CD8-positive, alpha-beta memory T cell (primary cell): ENCODE measurements at regions not wholly inside any gene's neighbourhood (a gene's known extent, or its start where the extent isn't known, plus 50 kb on each side); places are given as distances from the start of the nearest gene placed in this dataset.

ENCODE experiments used
- CTCF ChIA-PET: fragments of 350-600 bp; sonication (Branson Sonifier 250); formaldehyde crosslinking; loops from one replicate; lab custom pipeline; 2021; ENCODE audit warnings: antibody characterized with exemption; lab: Charles Lee
- POLR2A ChIA-PET: fragments of 350-600 bp; sonication (Branson Sonifier 250); formaldehyde crosslinking; loops from one replicate; lab custom pipeline; 2021; ENCODE audit warnings: antibody characterized with exemption; lab: Charles Lee
- DNase-seq, 5 donors: peaks; one replicate each; pipeline versions ENCODE4 v3.0.0 to v3.0.0-alpha.2; 2020 to 2022; ENCODE audit warnings: mixed read lengths in 1 of 5
- H3K27ac ChIP-seq: one replicate; pipeline ENCODE4 v1.7.0; 2013; ENCODE audit warnings: low read depth, mild to moderate bottlenecking, low read length, moderate library complexity
- H3K27me3 ChIP-seq: 2 replicates; pipeline ENCODE4 v1.7.0; 2013; ENCODE audit warnings: low read length, mild to moderate bottlenecking; ENCODE audit not compliant: insufficient read depth, poor library complexity, severe bottlenecking
- H3K36me3 ChIP-seq: 2 replicates; pipeline ENCODE4 v1.7.0; 2013; ENCODE audit warnings: mild to moderate bottlenecking, low read length, moderate library complexity; ENCODE audit not compliant: insufficient read depth
- H3K4me1 ChIP-seq: 2 replicates; pipeline ENCODE4 v1.7.0; 2013; ENCODE audit warnings: mild to moderate bottlenecking, low read length, moderate library complexity; ENCODE audit not compliant: insufficient read depth
- H3K4me3 ChIP-seq: 2 replicates; pipeline ENCODE4 v1.7.0; 2013; ENCODE audit warnings: mild to moderate bottlenecking, low read length
- H3K9me3 ChIP-seq: 2 replicates; pipeline ENCODE4 v1.7.0; 2013; ENCODE audit warnings: mild to moderate bottlenecking, low read length
- H3K27ac Mint-ChIP-seq, 8 donors: one replicate each; pipeline ENCODE4 v1.8.0; 2020 to 2021; ENCODE audit warnings: mixed read lengths in 8 of 8, mild to moderate bottlenecking in 6 of 8, inconsistent platforms in 3 of 8, moderate library complexity in 3 of 8
- H3K27me3 Mint-ChIP-seq, 2 donors: one replicate each; pipeline ENCODE4 v1.8.0; 2020 to 2021; ENCODE audit warnings: mixed read lengths in 2 of 2, mild to moderate bottlenecking in 1 of 2, moderate library complexity in 1 of 2
- H3K36me3 Mint-ChIP-seq, 3 donors: one replicate each; pipeline ENCODE4 v1.8.0; 2020 to 2021; ENCODE audit warnings: mixed read lengths in 3 of 3, inconsistent platforms in 1 of 3, mild to moderate bottlenecking in 1 of 3
- H3K4me1 Mint-ChIP-seq, 3 donors: one replicate each; pipeline ENCODE4 v1.8.0; 2020 to 2021; ENCODE audit warnings: mixed read lengths in 3 of 3, inconsistent platforms in 1 of 3, mild to moderate bottlenecking in 1 of 3
- H3K4me3 Mint-ChIP-seq, 7 donors: one replicate each; pipeline ENCODE4 v1.8.0; 2020 to 2021; ENCODE audit warnings: mixed read lengths in 7 of 7, mild to moderate bottlenecking in 6 of 7, moderate library complexity in 4 of 7, inconsistent platforms in 2 of 7
- H3K9me3 Mint-ChIP-seq, 5 donors: one replicate each; pipeline ENCODE4 v1.8.0; 2020 to 2022; ENCODE audit warnings: mixed read lengths in 5 of 5, mild to moderate bottlenecking in 3 of 5, moderate library complexity in 2 of 5, inconsistent platforms in 1 of 5

DNA sequence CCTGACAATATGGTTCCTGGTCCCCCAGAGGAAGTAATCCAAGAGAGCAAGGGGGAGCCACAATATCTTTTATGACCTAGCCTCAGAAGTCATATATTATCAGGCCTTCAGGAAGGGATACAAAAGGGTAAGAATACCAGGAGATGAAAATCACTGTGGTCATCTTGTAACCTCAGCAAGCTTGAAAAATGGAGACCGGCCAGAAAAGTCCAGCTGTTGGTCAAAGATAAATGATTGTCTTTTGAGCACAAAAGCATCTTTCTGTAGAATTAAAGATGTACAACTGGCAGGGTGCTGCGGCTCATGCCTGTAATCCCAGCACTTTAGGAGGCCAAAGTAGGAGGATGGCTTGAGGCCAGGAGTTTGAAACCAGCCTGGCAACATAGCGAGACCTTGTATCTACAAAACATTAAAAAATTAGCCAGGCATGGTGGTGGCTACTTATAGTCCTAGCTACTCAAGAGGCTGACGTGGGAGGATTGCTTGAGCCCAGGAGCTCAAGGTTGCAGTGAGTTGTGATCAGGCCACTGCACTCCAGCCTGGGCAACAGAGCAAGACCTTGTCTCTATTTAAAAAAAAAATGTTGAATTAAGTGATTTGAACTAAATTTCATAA, 118.0 kb upstream of the MARCKS start:
- Histone ChIP-seq H3K4me1 (no peaks in the 10 kb centered on the region), H3K9me3 (no peaks in the 10 kb centered on the region), H3K36me3 (no peaks in the 10 kb centered on the region), H3K4me3 (no peak overlapping the region), H3K27me3 (no peaks in the 10 kb centered on the region), H3K27ac (no peak overlapping the region)
- Mint-ChIP-seq H3K4me1 (no peaks in the 10 kb centered on the region), H3K27ac (no peak overlapping the region), H3K9me3 (no peaks in the 10 kb centered on the region), H3K27me3 (peaks cover 0 to 3% of the 10 kb centered on the region in 2 donors), H3K4me3 (no peak overlapping the region), H3K36me3 (no peaks in the 10 kb centered on the region)
- no peak for DNase-seq
- POLR2A ChIA-PET, result no interaction called here
- CTCF ChIA-PET, result no interaction called here

DNA sequence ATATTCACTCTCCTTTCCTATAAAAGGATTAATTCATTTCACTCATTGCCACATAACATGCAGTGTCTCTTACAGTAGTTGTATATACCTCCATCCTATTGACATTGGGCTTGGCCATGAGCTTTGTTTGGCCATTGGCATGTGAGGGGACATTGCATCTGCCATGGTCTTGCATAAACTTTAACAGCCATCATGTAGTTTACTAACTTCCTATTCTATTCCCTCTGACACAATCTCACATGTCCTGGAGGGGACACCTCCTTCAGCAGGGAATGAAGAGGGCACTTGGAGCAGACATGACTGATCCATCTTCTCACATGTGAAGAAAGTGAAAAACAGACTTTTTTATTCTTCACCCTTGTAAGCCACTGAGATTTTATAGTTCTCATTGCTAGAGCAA, 115.5 kb upstream of the MARCKS start:
- no peaks in the 10 kb centered on the region for H3K27me3 ChIP-seq
- Mint-ChIP-seq H3K27me3 (peaks cover 0 to 3% of the 10 kb centered on the region in 2 donors), H3K4me1 (no peaks in the 10 kb centered on the region), H3K27ac (no peak overlapping the region), H3K36me3 (no peaks in the 10 kb centered on the region), H3K9me3 (no peaks in the 10 kb centered on the region), H3K4me3 (no peak overlapping the region)
- H3K36me3 ChIP-seq, result no peaks in the 10 kb centered on the region
- no peak overlapping the region for H3K27ac ChIP-seq
- no peaks in the 10 kb centered on the region for H3K9me3 ChIP-seq
- no peaks in the 10 kb centered on the region for H3K4me1 ChIP-seq
- no peak for DNase-seq
- no peak overlapping the region for H3K4me3 ChIP-seq
- ChIA-PET POLR2A (no interaction called here), CTCF (no interaction called here)

DNA sequence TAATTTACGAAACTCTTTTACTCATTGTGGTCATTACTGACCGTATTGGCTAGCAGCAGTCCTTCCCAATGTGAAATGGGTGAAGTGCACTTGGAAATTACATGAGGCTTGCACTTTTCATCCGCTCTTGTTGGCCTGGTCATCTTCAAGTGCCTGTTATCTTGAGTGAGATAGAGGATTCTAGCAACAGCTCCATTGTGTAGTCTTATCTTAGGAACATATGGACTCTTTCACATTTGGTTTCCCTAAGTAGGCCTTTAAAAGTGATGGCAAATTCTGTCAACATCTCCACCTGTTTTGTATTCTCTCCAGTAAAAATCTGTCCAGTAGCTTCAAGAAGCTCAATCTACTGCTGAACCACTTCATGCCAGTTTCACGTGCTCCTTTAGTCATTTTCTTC, 114.8 kb upstream of the MARCKS start:
- no peak overlapping the region for H3K27ac ChIP-seq
- H3K4me1 ChIP-seq, result no peaks in the 10 kb centered on the region
- H3K9me3 Mint-ChIP-seq, result no peaks in the 10 kb centered on the region
- POLR2A ChIA-PET, result no interaction called here
- peaks cover 0 to 3% of the 10 kb centered on the region in 2 donors for H3K27me3 Mint-ChIP-seq
- CTCF ChIA-PET, result no interaction called here
- H3K4me3 ChIP-seq, result no peak overlapping the region
- H3K4me3 Mint-ChIP-seq, result no peak overlapping the region
- no peaks in the 10 kb centered on the region for H3K27me3 ChIP-seq
- no peak for DNase-seq
- no peaks in the 10 kb centered on the region for H3K4me1 Mint-ChIP-seq
- H3K36me3 ChIP-seq, result no peaks in the 10 kb centered on the region
- no peaks in the 10 kb centered on the region for H3K36me3 Mint-ChIP-seq
- H3K9me3 ChIP-seq, result no peaks in the 10 kb centered on the region
- H3K27ac Mint-ChIP-seq, result no peak overlapping the region

DNA sequence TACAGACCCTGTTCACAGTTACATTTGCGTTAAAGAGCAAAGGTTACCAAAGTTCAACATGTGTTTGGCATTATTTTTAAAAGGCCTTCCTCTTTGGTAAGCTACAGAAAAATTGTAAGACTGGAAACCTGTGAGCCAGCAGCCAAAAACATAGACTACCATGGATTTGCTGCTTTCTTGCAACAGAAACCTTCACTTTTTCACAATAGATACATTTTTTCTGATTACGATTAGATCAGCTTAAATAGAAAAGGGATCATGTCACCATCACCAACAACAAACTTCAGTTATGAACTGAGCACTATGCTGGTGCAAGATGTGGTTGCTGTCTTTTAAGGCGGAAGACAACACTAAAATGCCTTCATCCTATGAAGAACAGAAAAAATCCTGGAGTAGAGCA, 112.3 kb upstream of the MARCKS start:
- Mint-ChIP-seq H3K4me3 (no peak overlapping the region), H3K4me1 (no peaks in the 10 kb centered on the region), H3K27me3 (peaks cover 0 to 4% of the 10 kb centered on the region in 2 donors), H3K36me3 (no peaks in the 10 kb centered on the region), H3K9me3 (peaks cover 0 to 2% (median 0%) of the 10 kb centered on the region in 5 donors), H3K27ac (no peak overlapping the region)
- no peak overlapping the region for H3K4me3 ChIP-seq
- ChIA-PET POLR2A (no interaction called here), CTCF (no interaction called here)
- H3K27ac ChIP-seq, result no peak overlapping the region
- no peaks in the 10 kb centered on the region for H3K27me3 ChIP-seq
- no peak for DNase-seq
- H3K9me3 ChIP-seq, result no peaks in the 10 kb centered on the region
- H3K4me1 ChIP-seq, result no peaks in the 10 kb centered on the region
- H3K36me3 ChIP-seq, result no peaks in the 10 kb centered on the region

DNA sequence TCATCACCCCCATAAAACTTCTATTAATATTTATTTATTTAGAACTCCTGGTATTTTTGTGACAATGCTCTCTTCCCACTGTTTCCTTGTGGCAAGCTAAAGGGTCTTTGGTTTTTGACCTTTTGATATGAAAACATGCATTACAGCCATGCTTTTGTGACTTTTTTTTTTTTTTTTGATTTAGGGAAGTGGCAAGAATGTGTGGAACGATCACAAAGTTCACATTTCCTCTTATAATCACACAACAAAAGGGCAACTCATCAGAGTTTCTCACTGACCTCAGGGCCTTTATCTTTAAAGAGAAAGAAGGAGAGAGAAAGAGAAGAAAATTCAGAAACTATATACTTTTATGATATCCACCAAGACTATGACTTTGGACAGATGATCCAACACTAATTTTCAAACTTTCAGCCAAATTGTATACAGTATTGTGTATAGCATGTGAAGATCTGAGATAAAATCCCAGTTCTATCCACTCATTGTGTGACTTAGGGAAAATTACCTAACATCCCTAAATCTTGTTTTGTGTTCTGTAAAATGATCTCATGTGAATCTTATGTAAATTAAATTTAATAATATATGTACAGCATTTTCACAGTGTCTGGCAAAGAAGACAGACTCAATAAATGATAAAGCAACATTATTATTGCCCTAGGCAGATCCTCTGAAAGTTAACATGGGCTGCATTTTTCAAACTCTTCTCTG, 106.8 kb upstream of the MARCKS start:
- H3K9me3 Mint-ChIP-seq, result peaks cover 0 to 3% (median 0%) of the 10 kb centered on the region in 5 donors
- H3K36me3 Mint-ChIP-seq, result no peaks in the 10 kb centered on the region
- POLR2A ChIA-PET, result no interaction called here
- Histone ChIP-seq H3K9me3 (no peaks in the 10 kb centered on the region), H3K4me1 (no peaks in the 10 kb centered on the region), H3K4me3 (no peak overlapping the region), H3K27me3 (no peaks in the 10 kb centered on the region), H3K27ac (no peak overlapping the region), H3K36me3 (no peaks in the 10 kb centered on the region)
- DNase-seq, result no peak
- H3K4me3 Mint-ChIP-seq, result no peak overlapping the region
- H3K27me3 Mint-ChIP-seq, result peaks cover 0 to 4% of the 10 kb centered on the region in 2 donors
- H3K27ac Mint-ChIP-seq, result no peak overlapping the region
- CTCF ChIA-PET, result no interaction called here
- H3K4me1 Mint-ChIP-seq, result no peaks in the 10 kb centered on the region

DNA sequence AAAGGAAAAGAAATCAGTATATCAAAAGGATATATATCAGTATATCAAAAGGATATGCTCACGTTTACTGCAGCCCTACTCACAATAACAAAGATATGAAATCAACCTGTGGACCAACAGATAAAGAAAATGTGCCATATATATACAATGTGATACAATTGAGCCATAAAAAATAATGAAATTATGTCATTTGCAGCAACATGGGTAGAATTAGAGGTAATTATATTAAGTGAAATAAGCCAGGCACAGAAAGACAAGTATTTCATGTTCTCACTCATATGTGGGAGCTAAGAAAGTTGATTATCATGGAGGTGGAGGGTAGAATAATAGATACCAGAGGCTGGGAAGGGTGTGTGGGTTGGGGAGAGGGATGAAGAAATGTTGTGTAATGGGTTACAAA, 102.9 kb upstream of the MARCKS start:
- no peak overlapping the region for H3K4me3 Mint-ChIP-seq
- Histone ChIP-seq H3K36me3 (no peaks in the 10 kb centered on the region), H3K4me3 (no peak overlapping the region), H3K4me1 (no peaks in the 10 kb centered on the region), H3K9me3 (no peaks in the 10 kb centered on the region), H3K27ac (no peak overlapping the region), H3K27me3 (no peaks in the 10 kb centered on the region)
- ChIA-PET CTCF (no interaction called here), POLR2A (no interaction called here)
- no peak for DNase-seq
- H3K9me3 Mint-ChIP-seq, result peaks cover 0 to 3% (median 0%) of the 10 kb centered on the region in 5 donors
- H3K4me1 Mint-ChIP-seq, result no peaks in the 10 kb centered on the region
- H3K36me3 Mint-ChIP-seq, result no peaks in the 10 kb centered on the region
- no peak overlapping the region for H3K27ac Mint-ChIP-seq
- peaks cover 0 to under 1% of the 10 kb centered on the region in 2 donors for H3K27me3 Mint-ChIP-seq

DNA sequence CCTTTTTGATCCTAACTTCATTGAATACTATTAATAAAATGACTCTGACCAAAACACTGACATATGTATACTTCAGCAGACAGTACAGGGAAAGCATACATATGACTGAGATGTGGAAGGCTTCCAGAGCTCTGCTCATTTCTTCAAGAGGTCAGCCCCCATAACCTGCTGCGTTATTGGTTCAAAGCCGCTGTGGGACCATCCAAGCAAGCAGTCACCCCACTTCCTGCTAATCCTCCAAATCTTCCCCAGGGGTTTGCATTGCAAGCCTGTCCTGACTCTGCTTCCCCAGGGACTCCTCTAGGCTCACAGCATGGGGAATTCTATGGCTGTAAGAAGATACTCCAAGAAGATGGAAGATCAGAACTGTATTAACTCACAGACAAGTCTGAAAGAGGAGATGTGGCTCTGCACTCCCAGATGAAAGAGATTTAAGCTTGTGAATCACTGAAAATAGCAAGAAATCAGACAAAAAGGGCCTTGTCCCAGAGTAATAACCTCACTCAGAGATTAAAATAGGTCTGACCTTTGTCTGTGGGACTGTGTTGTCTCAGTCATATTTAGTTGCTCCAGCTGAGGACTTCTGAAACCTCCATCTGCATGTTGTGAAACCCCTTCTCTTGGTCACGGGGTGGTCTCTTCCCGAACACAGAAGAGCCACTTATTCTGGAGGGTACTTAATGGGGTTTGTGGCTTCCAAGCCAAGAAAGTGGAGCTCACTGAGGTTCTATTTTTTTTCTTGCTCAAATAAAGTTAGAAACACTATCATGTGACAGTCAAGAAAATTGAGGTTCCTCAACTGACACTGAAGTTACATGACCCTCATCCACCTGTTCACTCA, 101.5 kb upstream of the MARCKS start:
- Histone ChIP-seq H3K9me3 (no peaks in the 10 kb centered on the region), H3K4me1 (no peaks in the 10 kb centered on the region), H3K36me3 (no peaks in the 10 kb centered on the region), H3K27me3 (no peaks in the 10 kb centered on the region), H3K4me3 (no peak overlapping the region), H3K27ac (no peak overlapping the region)
- Mint-ChIP-seq H3K36me3 (no peaks in the 10 kb centered on the region), H3K4me3 (no peak overlapping the region), H3K9me3 (peaks cover 0 to 3% (median 0%) of the 10 kb centered on the region in 5 donors), H3K4me1 (no peaks in the 10 kb centered on the region), H3K27me3 (no peaks in the 10 kb centered on the region), H3K27ac (no peak overlapping the region)
- POLR2A ChIA-PET, result no interaction called here
- CTCF ChIA-PET, result no interaction called here
- no peak for DNase-seq

GRCh38 chr6:113756290-113756665, 100.9 kb upstream of the MARCKS start:
- H3K36me3 Mint-ChIP-seq, result no peaks in the 10 kb centered on the region
- Histone ChIP-seq H3K27ac (no peak overlapping the region), H3K4me1 (no peaks in the 10 kb centered on the region), H3K27me3 (no peaks in the 10 kb centered on the region), H3K9me3 (no peaks in the 10 kb centered on the region), H3K36me3 (no peaks in the 10 kb centered on the region), H3K4me3 (no peak overlapping the region)
- H3K9me3 Mint-ChIP-seq, result peaks cover 0 to 3% (median 0%) of the 10 kb centered on the region in 5 donors
- no peak for DNase-seq
- no peak overlapping the region for H3K4me3 Mint-ChIP-seq
- H3K27me3 Mint-ChIP-seq, result no peaks in the 10 kb centered on the region
- no peaks in the 10 kb centered on the region for H3K4me1 Mint-ChIP-seq
- no peak overlapping the region for H3K27ac Mint-ChIP-seq
- POLR2A ChIA-PET, result no interaction called here
- CTCF ChIA-PET, result no interaction called here
